Head of caudate nucleus (tissue), 42 donors: ENCODE measurements at regions not wholly inside any gene's neighbourhood (a gene's known extent, or its start where the extent isn't known, plus 50 kb on each side); places are given as distances from the start of the nearest gene placed in this dataset.
A peak's percentile ranks its signal among the peaks of the same experiment; 100 is the strongest.

Experiments
- DNase-seq, 42 donors: peaks; one replicate each; pipeline versions ENCODE4 v3.0.0 to v3.0.0-alpha.2; 2020 to 2021; ENCODE audit warnings: mixed read lengths in 7 of 42
- intact Hi-C: fragments of 100-400 bp; cut with DNase I; formaldehyde crosslinking; loops from one replicate; pipeline ENCODE4 v1.15.0; 2022

DNA sequence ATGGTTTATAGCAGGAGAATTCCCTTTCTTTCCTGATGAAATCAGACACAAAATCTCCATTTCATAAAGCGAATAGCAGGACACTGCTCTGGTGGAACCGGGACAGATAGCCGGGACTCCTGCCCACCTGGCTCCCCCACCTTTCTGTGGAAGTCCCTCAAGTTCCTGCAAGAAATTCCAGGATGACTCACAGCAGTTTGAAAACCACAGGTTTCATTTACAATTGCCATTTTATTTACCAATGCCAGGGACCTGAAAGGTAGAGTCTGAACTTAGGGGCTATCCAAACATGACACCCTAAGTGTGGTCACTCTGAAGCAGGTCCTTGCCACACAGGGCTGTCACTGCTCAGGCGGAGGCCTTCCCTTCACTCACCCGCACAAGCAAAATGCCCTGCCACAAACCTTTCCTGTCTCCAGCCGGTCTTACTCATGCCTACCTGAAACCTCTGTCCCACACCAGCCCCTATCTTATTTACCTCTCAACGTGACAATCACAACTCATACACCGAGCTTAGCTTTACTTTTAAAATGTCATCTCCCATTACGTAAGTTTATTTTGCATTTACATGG lies 63.3 kb upstream of the TAF1L start:
- DNase-seq = no peak
- intact Hi-C loops = no loop called here

DNA sequence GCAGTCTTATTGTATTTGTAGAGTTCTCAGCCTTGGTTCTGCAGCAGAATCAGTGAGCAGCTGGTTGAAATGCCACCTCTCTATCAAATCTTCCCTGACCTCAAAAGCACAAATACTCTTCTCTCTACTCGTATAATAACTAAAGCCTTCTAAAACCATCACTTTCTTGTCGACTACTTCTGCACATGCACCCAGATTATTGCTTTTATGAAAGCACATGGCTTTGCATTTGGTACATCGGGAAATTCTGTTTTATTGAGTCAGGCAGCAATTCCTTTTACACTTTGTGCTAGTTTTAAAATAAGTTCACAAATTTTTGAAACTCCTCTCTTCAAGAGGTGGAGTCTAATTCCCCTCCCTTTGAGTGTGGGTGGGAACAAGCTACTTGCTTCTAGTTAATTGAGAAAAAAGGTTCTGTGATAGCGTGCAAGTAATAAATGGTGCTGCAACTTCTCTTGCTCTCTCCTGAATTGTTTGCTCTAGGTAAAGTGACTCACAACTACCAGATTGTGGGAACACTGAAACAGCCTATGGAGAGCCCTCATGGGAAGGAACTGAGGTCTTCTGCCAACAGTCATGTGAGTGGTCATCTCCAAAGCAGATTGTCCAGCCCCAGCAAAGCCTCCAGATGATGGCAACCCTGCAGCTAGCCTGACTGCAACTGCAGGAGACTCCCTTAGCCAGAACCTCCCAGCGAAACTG lies 66.0 kb upstream of the TAF1L start:
- intact Hi-C loops = no loop called here
- DNase-seq = peak in 6 of 42 donors; percentile 3 to 51 (median 14)

DNA sequence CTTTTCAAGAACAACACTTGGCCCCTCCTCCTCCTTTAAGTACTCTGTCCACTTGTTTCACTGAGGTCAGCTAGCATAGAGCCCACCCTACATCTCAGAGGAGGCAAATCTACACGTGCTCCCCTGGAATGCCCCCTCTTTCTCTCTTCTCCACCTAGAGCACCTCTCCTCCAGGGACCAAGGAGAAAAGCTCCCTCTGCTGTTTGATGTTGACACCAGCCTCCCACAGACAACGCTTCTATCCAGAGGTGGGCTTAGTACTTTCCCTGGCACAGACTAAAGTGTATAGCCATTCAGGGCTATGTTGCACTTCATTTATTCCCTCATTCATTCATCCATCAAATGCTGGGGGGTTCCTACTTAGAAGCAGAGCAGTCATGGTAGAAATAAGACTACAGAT lies 68.2 kb upstream of the TAF1L start:
- DNase-seq = no peak
- intact Hi-C loops = no loop called here

DNA sequence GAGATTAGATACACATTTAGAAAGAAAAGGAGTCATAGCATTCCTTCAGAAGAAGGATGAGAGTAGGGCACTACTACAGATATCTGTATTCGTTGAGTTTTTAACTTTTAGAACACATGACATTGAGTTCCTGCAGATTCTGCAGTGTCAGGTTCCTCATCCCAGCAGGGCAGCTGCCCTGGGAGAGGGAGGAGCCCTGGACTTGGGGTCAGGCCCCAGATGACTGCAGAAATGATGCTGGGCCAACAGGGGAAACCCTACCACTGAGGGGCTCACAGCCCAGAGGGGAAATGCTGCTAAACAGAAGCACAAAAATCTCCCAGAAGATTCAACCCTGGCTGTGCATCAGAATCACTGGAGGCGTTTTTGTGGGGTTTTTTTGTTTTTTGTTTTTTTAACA lies 68.9 kb upstream of the TAF1L start:
- intact Hi-C loops = no loop called here
- DNase-seq = no peak

DNA sequence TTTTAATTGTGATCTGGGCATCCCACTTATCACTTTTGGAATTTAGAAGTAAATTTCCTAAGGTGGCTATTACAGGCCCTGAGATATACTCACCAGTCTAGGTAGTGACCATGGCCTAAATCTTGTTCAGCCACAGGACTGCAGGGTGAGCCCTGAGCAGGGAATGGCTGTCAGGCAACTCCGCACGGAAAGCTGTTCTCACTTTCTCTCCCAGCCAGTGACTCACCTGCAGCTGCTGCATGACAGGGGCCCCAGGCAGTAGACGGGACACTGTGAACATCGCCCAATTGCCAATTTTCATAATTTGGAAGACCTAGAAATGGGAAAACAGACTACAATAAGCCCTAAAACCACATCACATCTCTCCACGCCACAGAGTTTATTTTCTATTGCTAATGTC lies 69.6 kb upstream of the TAF1L start:
- intact Hi-C loops = no loop called here
- DNase-seq = no peak

DNA sequence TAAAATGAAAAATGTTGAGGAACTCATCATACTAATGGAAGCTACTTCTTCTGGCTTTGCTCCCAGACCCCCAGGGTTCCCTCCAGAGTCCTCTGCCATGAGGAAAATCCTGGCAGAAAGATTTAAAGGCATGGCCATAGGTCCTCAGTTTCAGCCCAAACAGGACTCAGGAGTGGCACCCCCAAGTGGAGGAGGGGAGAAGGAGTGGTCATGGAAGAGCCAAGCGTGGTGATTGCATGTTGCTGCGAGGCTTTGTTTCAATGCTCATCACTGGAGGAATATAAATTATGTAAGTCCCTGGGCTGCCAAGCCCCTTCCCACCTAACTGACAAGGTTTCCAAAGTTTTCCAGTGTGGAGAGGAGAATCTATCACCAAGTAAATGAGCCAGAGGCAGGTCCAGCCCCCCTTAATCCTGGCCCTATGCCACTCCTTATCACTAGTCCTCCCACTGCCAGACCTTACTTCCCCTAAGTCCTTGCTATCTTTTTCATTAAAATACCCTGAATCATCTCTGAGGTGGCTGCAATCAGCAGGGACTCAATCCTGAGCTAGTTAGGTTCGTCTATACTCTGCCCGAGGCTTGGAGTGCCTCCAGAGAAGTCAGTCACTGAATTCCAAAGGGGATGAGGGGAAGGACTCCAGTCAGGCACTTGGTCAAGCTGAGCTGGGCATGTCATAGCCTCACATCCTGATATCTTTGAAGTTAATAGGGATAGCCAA lies 70.7 kb upstream of the TAF1L start:
- intact Hi-C loops = no loop called here
- DNase-seq = no peak

DNA sequence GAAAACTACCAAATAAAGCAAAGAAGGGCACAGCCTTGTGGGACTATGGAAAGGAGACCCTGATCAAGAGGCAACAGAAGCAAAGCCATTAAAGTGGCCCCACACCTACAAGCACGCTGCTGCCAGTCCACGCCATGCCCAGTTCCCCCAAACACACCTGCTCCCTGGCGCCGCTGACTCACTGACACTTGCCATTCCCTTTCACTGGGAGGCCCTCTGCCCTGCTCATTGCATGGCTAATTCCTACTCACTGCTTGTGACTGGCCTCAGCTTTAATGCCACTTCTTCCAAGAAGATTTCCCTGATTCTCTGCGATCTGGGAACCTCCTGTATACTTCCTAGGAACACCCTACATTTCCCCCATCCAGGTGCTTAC lies 71.2 kb upstream of the TAF1L start:
- DNase-seq = no peak
- intact Hi-C loops = no loop called here

DNA sequence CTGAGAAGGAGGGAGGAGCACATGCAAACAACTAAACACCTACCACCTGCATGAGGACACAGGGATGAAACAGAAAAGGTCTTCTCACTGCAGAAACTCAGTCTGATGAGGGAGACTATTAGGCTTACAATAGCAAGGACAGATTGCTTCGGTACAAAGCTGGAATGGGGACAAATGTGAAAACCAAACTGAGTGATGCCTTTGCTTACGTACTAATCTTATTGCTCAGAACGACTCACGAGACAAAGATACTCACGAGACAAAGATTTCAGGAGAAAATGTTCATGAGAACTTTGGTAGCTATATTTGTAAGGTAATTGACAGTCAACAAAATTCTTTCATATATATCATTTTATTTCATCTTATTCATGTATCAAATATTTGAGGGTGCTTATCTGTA lies 71.9 kb upstream of the TAF1L start:
- intact Hi-C loops = no loop called here
- no peak for DNase-seq

DNA sequence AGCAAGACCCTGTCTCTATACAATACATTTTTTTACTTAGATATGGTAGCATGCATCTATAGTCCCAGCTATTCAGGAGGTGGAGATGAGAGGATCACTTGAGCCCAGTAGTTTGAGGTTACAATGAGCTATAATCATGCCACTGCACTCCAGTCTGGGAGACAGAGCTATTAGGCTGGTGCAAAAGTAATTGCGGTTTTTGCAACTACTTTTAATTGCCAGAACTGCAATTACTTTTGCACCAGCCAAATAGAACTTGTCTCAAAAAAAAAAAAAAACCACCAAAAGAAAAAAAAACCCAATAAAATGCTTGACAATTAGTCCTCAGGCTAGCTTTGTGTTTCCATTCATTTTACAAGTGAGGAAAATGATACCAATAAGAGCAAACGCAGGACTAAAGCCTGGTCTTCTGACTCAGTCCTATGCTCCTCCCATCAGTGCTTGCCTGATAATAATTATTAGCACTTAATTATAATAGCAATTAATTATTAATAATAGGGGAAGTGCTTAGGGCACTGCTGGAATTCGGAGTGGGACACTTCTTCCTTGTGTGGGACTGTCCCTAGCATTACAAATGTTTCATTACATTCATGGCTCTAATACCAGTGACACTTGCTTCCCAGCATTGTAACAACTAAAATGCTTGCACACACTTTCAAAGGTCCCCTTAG lies 73.1 kb upstream of the TAF1L start:
- intact Hi-C loops = no loop called here
- DNase-seq = no peak

DNA sequence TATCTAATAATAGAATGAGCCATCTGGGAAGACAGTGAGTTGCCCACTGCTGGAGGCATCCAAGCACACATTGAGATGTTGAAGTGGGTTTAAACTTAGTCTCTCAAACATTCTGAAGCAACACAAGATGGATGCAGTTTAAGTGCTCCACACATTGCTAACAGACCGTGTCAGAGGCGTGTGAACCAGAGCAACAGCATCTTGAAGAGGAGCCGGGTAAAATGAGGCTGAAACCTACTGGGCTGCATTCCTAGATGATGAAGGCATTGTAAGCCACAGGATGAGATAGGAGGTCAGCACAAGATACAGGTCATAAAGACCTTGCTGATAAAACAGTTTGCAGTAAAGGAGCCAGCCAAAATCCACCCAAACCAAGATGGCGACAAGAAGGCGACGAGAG lies 73.5 kb upstream of the TMEM215 start:
- DNase-seq = no peak
- intact Hi-C loops = no loop called here

DNA sequence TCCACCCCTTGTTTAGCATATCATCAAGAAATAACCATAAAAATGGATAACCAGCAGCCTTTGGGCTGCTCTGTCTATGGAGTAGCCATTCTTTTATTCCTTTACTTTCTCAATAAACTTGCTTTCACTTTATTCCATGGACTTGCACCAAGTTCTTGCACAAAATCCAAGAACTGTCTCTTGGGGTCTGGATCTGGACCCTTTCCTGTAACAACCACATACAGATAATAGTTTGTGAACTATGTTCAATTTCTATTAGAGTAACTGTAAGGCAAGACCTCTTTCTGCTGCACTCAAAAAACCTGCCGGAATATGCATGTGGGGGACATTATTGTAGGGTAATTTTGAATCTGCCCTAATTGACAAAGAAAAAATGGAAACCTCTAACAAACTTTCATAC lies 66.9 kb upstream of the TMEM215 start:
- intact Hi-C loops = no loop called here
- no peak for DNase-seq

DNA sequence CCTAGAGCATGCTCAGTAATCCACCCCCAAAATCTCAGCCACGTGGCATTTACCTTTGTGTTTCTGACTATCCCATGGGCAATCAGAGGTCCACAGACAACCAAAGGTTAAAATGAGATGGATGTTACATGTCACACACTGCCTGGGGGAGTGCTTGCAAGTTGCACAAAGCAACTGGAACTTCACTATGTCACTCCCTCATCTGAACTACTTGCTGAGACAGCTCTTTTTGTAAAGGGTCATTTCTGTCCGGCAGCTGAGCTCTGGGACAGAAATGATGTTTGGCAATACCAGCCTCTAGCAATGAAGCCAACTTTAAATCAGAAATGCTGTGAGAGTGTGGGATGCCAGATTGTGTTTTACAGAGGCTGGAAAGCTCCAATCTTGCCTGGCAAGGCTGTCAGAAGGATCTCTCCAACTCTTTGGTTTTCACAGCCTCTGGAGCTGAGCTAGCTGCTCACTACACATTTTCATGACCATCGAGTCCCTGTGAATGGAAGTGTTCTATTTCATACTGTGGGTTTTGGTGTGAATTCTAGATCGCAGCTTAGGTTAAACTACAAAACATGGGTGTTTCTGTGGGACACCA lies 66.3 kb upstream of the TMEM215 start:
- intact Hi-C loops = no loop called here
- peak in 1 of 42 donors; percentile 25 for DNase-seq

DNA sequence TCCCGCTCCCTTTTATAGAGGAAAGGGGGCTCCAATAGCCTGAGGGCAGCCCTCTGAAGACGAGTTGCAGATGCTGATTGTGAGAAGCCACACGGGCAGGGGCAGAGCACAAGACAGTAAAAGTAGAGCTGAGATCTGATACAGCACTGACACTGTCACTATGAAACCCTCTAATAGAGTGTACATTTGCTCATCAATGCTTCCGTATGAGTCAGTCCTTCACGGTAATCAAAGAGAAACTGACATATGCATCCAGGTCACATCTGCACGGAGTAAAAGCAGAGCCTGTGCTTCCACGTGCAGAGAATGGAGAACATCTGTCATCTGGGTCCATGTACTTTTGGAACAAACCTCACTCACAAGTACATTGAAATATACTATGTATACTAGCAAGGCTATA lies 60.6 kb upstream of the TMEM215 start:
- DNase-seq = no peak
- intact Hi-C loops = no loop called here

DNA sequence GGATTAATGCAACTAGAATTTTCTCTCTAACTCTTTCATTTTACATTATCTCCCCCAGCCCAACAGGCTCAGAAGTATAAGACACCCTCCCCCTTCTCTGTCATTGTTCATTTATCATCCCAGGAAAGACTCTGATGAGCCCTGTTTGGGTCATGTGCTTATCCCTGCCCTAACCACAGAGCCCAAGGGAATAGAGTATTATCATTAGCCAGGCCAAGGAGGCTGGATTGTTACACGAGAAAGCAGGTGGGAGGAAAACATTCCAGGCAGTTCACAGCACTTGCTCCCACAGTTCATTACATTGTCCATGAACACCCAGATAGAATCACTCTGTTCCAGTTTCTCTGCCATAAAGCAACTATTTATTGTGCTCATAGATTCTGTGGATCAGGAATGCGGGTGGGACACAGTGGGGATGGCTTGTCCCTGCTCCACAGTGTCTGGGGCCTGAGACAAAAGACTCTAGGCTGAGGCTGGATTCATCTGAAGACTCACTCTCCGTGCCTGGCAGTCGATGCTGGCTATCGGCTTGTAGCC lies 59.5 kb upstream of the TMEM215 start:
- DNase-seq = no peak
- intact Hi-C loops = no loop called here

DNA sequence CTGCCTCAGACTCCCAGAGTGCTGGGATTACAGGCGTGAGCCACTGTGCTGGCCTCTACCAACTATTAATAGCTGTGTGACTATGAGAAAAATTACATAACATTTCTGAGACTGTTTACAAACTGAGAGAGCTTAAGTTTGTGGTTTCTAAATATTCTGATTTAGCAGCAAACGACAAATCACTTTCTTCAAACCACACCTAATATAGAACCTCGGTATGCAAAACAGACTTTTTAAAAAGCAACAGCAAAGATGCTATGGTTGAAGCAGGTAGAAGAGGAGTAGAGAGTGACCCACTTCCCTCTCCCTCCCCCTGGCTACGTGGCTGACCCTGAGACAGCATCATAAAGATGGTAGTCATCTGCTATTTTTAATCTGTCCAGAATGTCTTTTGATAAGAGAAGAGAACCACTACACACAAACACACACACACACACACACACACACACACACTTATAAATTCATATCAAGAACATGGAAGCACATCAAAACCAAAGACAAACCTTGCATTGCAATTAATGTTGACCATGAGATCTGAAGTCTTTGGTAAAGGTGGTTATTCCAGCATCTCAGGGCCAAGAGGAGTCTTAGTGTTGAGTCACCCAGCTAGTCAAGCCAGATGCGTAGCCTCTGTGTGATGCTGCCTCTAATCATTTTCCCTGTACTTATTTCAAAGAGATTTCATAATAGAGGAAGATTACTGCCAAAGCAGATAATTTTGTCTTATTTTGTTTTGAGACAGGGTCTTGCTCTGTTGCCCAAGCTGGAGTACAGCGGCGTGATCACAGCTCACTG lies 58.1 kb upstream of the TMEM215 start:
- no peak for DNase-seq
- intact Hi-C loops = no loop called here

DNA sequence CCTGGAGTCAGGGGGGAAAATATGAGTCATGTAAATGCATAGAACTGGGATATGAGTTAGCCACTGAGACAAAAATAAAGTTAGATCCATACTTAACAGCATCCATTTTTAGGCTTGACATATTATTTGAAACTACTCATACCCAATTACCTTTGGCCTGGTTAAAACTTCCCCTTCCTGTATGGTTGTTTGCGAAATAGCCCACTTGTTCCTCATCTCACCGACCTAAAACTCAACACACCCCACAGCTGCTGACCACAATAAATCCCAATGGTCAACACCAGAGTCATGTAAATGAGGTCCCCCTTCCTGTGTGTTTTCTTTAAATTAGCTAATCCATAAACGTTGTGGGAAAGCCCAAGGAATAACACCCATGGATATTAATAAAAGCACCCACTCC lies 55.2 kb upstream of the TMEM215 start:
- no peak for DNase-seq
- intact Hi-C loops = no loop called here
